Osteocyte (in vitro differentiated cells): ENCODE measurements at regions not wholly inside any gene's neighbourhood (a gene's known extent, or its start where the extent isn't known, plus 50 kb on each side); places are given as distances from the start of the nearest gene placed in this dataset. TPM values are rescaled to one million over a fixed set of nuclear protein-coding genes. Genes with fewer than 3 reads are reported as not detected.

Source experiments
- DNase-seq: peaks from one replicate; pipeline ENCODE4 v3.0.0; 2021; ENCODE audit warnings: mixed read lengths; ENCODE audit not compliant: unreplicated experiment; ENCODE audit errors: extremely low spot score
- H3K27ac Mint-ChIP-seq: one replicate; pipeline ENCODE4 v1.8.0; 2021; ENCODE audit warnings: mild to moderate bottlenecking, mixed read lengths; ENCODE audit not compliant: unreplicated experiment
- H3K27me3 Mint-ChIP-seq: one replicate; pipeline ENCODE4 v1.8.0; 2021; ENCODE audit warnings: mixed read lengths; ENCODE audit not compliant: unreplicated experiment
- H3K36me3 Mint-ChIP-seq: one replicate; pipeline ENCODE4 v1.8.0; 2021; ENCODE audit warnings: mixed read lengths; ENCODE audit not compliant: unreplicated experiment
- H3K4me1 Mint-ChIP-seq: one replicate; pipeline ENCODE4 v1.8.0; 2021; ENCODE audit warnings: mixed read lengths; ENCODE audit not compliant: unreplicated experiment
- H3K4me3 Mint-ChIP-seq: one replicate; pipeline ENCODE4 v1.8.0; 2021; ENCODE audit warnings: mild to moderate bottlenecking, moderate library complexity, mixed read lengths; ENCODE audit not compliant: unreplicated experiment
- H3K9me3 Mint-ChIP-seq: one replicate; pipeline ENCODE4 v1.8.0; 2021; ENCODE audit warnings: mixed read lengths; ENCODE audit not compliant: unreplicated experiment
- CTCF ChIP-seq: fragments of 200-600 bp; sonication (generic); IDR thresholded peaks from 2 replicates; pipeline ENCODE4 v1.5.0; 2021; ENCODE audit warnings: antibody characterized with exemption, mild to moderate bottlenecking, moderate library complexity
- microRNA-seq: library from miRNA; unstranded; fragments of <30 nt; microRNA quantifications from one replicate; pipeline ENCODE4 v1.1.0, GENCODE V29; 2020; ENCODE audit not compliant: unreplicated experiment

DNA sequence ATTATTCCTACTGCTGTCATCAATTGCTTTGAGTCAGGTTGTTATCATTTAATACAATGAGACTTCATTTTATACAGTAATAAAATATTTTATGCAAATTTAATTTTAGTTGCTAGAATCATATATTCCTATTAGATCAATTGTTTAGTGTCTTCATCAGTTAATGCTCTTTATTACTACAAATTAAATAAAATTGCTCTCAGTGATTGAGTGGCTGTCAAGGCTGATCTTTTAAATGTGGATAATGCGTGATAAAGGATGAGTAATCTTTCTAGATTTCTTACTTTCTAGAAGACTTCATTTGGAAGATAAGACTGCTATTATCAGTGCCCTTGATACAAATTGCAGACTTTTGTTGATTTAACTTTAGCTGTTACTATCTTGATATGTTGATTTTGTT lies 59.6 kb upstream of the CDH2 start:
- TF ChIP-seq CTCF = no peak
- H3K27ac Mint-ChIP-seq = no peak overlapping the region
- H3K9me3 Mint-ChIP-seq = peaks cover 3% of the 10 kb centered on the region
- no peaks in the 10 kb centered on the region for H3K36me3 Mint-ChIP-seq
- no peaks in the 10 kb centered on the region for H3K27me3 Mint-ChIP-seq
- no peak for DNase-seq
- no peaks in the 10 kb centered on the region for H3K4me1 Mint-ChIP-seq
- no peak overlapping the region for H3K4me3 Mint-ChIP-seq

Small RNAs in the stretch of these regions (microRNA-seq; reads per million reads assigned to microRNA genes)
- not detected for gene MIR302F
